Adrenal gland (tissue), 5 donors: ENCODE measurements at regions not wholly inside any gene's neighbourhood (a gene's known extent, or its start where the extent isn't known, plus 50 kb on each side); places are given as distances from the start of the nearest gene placed in this dataset.

ENCODE experiments used
- POLR2A ChIP-seq, 2 donors: fragments of 450-650 bp; IDR thresholded peaks; one replicate each; pipeline ENCODE4 v1.6.1; 2017; ENCODE audit warnings: antibody characterized with exemption in 2 of 2, mild to moderate bottlenecking in 2 of 2, moderate library complexity in 1 of 2
- TF ChIP-seq, protein P1 (sequence below), 6 experiments: fragments of 450-650 bp in 4 of 6; fragments of 200-600 bp in 2 of 6; sonication (generic) in 1 of 6; IDR thresholded peaks; 1 replicate in 5 of 6; 2 replicates in 1 of 6; pipeline versions ENCODE4 v1.5.1 to v1.8.0; 2016 to 2021; ENCODE audit warnings: antibody characterized with exemption in 6 of 6, mild to moderate bottlenecking in 2 of 6, moderate library complexity in 1 of 6
- donor health status: DM: no; HTN: no; CAD: no.

DNA sequence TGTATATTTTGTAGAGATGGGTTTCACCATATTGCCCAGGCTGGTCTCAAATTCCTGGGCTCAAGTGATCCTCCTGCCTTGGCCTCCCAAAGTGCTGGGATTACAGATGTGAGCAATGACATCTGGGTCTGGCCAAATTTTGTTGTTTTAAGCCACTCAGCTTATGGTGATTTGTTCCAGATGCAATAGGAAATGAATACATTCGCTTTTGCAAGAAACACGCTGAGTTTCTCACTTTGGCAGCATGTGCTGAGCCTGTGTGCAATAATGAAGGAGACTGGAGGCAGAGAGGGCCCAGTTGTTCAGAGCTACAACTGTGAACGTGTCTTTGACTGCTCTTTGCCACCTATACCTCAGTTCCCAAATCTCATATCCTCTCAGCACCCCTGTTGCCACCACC lies 56.4 kb downstream of the KIF4B start:
- TF ChIP-seq, protein P1, sequence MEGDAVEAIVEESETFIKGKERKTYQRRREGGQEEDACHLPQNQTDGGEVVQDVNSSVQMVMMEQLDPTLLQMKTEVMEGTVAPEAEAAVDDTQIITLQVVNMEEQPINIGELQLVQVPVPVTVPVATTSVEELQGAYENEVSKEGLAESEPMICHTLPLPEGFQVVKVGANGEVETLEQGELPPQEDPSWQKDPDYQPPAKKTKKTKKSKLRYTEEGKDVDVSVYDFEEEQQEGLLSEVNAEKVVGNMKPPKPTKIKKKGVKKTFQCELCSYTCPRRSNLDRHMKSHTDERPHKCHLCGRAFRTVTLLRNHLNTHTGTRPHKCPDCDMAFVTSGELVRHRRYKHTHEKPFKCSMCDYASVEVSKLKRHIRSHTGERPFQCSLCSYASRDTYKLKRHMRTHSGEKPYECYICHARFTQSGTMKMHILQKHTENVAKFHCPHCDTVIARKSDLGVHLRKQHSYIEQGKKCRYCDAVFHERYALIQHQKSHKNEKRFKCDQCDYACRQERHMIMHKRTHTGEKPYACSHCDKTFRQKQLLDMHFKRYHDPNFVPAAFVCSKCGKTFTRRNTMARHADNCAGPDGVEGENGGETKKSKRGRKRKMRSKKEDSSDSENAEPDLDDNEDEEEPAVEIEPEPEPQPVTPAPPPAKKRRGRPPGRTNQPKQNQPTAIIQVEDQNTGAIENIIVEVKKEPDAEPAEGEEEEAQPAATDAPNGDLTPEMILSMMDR (IDR thresholded peaks at IDR 0.05): no peak
- TF ChIP-seq POLR2A (IDR thresholded peaks at IDR 0.05): no peak
